Epithelial cell of esophagus (primary cell): ENCODE measurements at regions not wholly inside any gene's neighbourhood (a gene's known extent, or its start where the extent isn't known, plus 50 kb on each side); places are given as distances from the start of the nearest gene placed in this dataset.

Experiments
- DNase-seq: peaks from one replicate; pipeline ENCODE4 v3.0.0; 2010; ENCODE audit warnings: low read depth
- H3K4me3 ChIP-seq: 2 replicates; pipeline ENCODE4 v1.5.1; 2011; ENCODE audit warnings: mild to moderate bottlenecking, low read length, control low read depth
- CTCF ChIP-seq: IDR thresholded peaks from 2 replicates; pipeline ENCODE4 v1.5.1; 2011; ENCODE audit warnings: low read depth, mild to moderate bottlenecking, low read length, control low read depth, inconsistent platforms; ENCODE audit not compliant: insufficient read depth; ENCODE audit errors: missing control alignments

- TF ChIP-seq CTCF, result no peak
- DNase-seq, result peak; percentile 4
- H3K4me3 ChIP-seq, result no peak overlapping the region
Measured at GRCh38 chr1:238753252-238753651, 633.1 kb upstream of the CHRM3 start.

- DNase-seq, result no peak
- no peak for TF ChIP-seq CTCF
- no peak overlapping the region for H3K4me3 ChIP-seq
Measured at GRCh38 chr1:238752327-238752726, 634.0 kb upstream of the CHRM3 start.

- no peak for DNase-seq
- no peak overlapping the region for H3K4me3 ChIP-seq
- no peak for TF ChIP-seq CTCF
Measured at GRCh38 chr1:238745069-238745468, 641.3 kb upstream of the CHRM3 start.

- DNase-seq, result no peak
- TF ChIP-seq CTCF, result no peak
- H3K4me3 ChIP-seq, result no peak overlapping the region
Measured at GRCh38 chr1:238738892-238739291, 647.5 kb upstream of the CHRM3 start.

GRCh38 chr1:238727670-238728069, 658.7 kb upstream of the CHRM3 start:
- no peak for DNase-seq
- H3K4me3 ChIP-seq, result no peak overlapping the region
- no peak for TF ChIP-seq CTCF

GRCh38 chr1:238722812-238723211, 663.6 kb upstream of the CHRM3 start:
- no peak for TF ChIP-seq CTCF
- no peak overlapping the region for H3K4me3 ChIP-seq
- DNase-seq, result no peak

GRCh38 chr1:238710697-238711096, 675.7 kb upstream of the CHRM3 start:
- TF ChIP-seq CTCF, result peak; percentile 7
- peak; percentile 16 for DNase-seq
- no peak overlapping the region for H3K4me3 ChIP-seq
